HG03342 (cell line): ENCODE measurements at regions not wholly inside any gene's neighbourhood (a gene's known extent, or its start where the extent isn't known, plus 50 kb on each side); places are given as distances from the start of the nearest gene placed in this dataset.

Source experiments
- ATAC-seq: cut with Tn5 transposase; IDR thresholded peaks from one replicate; pipeline ENCODE4 v1.9.1; 2021; ENCODE audit warnings: mild to moderate bottlenecking, moderate library complexity; ENCODE audit not compliant: unreplicated experiment

GRCh38 chr4:110878413-110878812, 255.5 kb upstream of the PITX2 start:
- no peak for ATAC-seq

- ATAC-seq = no peak
Observed at GRCh38 chr4:110878956-110879355, 256.1 kb upstream of the PITX2 start.

GRCh38 chr4:110886270-110886669, 263.4 kb upstream of the PITX2 start:
- ATAC-seq = no peak

- ATAC-seq = no peak
Observed at GRCh38 chr4:110886856-110887255, 264.0 kb upstream of the PITX2 start.

GRCh38 chr4:110897784-110898183, 274.9 kb upstream of the PITX2 start:
- ATAC-seq = no peak

- ATAC-seq = peak; percentile 91
Observed at GRCh38 chr4:110898290-110898689, 275.4 kb upstream of the PITX2 start.

- no peak for ATAC-seq
Observed at GRCh38 chr4:110900213-110900769, 277.4 kb upstream of the PITX2 start.

- ATAC-seq = no peak
Observed at GRCh38 chr4:110902500-110902899, 279.6 kb upstream of the PITX2 start.

- ATAC-seq = no peak
Observed at GRCh38 chr4:110904435-110905065, 281.7 kb upstream of the PITX2 start.

- no peak for ATAC-seq
Observed at GRCh38 chr4:110905367-110905766, 282.5 kb upstream of the PITX2 start.

GRCh38 chr4:110907801-110908313, 285.0 kb upstream of the PITX2 start:
- ATAC-seq = no peak

GRCh38 chr4:110914791-110915190, 291.9 kb upstream of the PITX2 start:
- no peak for ATAC-seq

- ATAC-seq = no peak
Observed at GRCh38 chr4:110915301-110915700, 292.4 kb upstream of the PITX2 start.

- ATAC-seq = no peak
Observed at GRCh38 chr4:110916505-110916904, 293.6 kb upstream of the PITX2 start.

GRCh38 chr4:110917835-110918234, 295.0 kb upstream of the PITX2 start:
- ATAC-seq = no peak

GRCh38 chr4:110920990-110921389, 298.1 kb upstream of the PITX2 start:
- no peak for ATAC-seq

GRCh38 chr4:110924761-110925160, 301.9 kb upstream of the PITX2 start:
- no peak for ATAC-seq

- ATAC-seq = no peak
Observed at GRCh38 chr4:110926841-110927400, 304.0 kb upstream of the PITX2 start.

GRCh38 chr4:110933341-110933740, 310.5 kb upstream of the PITX2 start:
- no peak for ATAC-seq

- ATAC-seq = no peak
Observed at GRCh38 chr4:110944501-110944900, 321.6 kb upstream of the PITX2 start.

GRCh38 chr4:110945600-110945999, 322.7 kb upstream of the PITX2 start:
- ATAC-seq = no peak

- no peak for ATAC-seq
Observed at GRCh38 chr4:110949542-110949941, 326.7 kb upstream of the PITX2 start.
